K562 (cell line): ENCODE measurements at regions not wholly inside any gene's neighbourhood (a gene's known extent, or its start where the extent isn't known, plus 50 kb on each side); places are given as distances from the start of the nearest gene placed in this dataset.

Experiments used
- ATAC-seq: fragments of 200-7000 bp; cut with Tn5 transposase; 3 replicates; pipeline ENCODE4 v1.9.1; 2020; ENCODE audit warnings: moderate library complexity
- BruUV-seq: library from RNA; stranded (reverse); fragments of 400-500 nt; replicated peaks from 2 replicates; lab custom pipeline; 2021; lab: Mats Ljungman, UMichigan
- CTCF ChIA-PET: fragments of 300-600 bp; formaldehyde crosslinking; extraction: SDS; loops from one replicate; lab custom pipeline; 2021; ENCODE audit warnings: low intra/inter-chr PET ratio; lab: Yijun Ruan, JAX
- POLR2A ChIA-PET: fragments of 300-600, 350-650 bp; sonication (Branson Sonifier 250); formaldehyde crosslinking; extraction: SDS; loops from one replicate; lab custom pipeline; 2021; ENCODE audit warnings: antibody characterized with exemption, inconsistent platforms; lab: Yijun Ruan, JAX
- DNase-seq, 4 experiments: peaks; one replicate each; pipeline versions ENCODE4 v3.0.0 to v3.0.0-alpha.2; 2011 to 2018; ENCODE audit warnings: low spot score in 3 of 4, mixed read lengths in 3 of 4; ENCODE audit errors: extremely low read depth in 1 of 4
- FAIRE-seq: peaks from 2 replicates; lab custom pipeline; 2011; peaks lifted over from hg19 to GRCh38; lab: Jason Lieb, UNC
- H2AFZ ChIP-seq: 2 replicates; pipeline ENCODE4 v1.6.0; 2011; ENCODE audit warnings: low read depth, low read length, control low read depth, inconsistent platforms
- H3K27ac ChIP-seq: fragments of 200-600 bp; 3 replicates; pipeline ENCODE4 v1.8.0; 2011; ENCODE audit warnings: low read depth, mild to moderate bottlenecking, control low read depth, inconsistent platforms, low read length, moderate library complexity, mixed read lengths; ENCODE audit errors: extremely low read depth
- H3K27me3 ChIP-seq, 2 experiments: fragments of 300-600 bp in 1 of 2; 2 replicates in 1 of 2; 3 replicates in 1 of 2; pipeline versions ENCODE4 v1.6.0 to v1.8.0; 2011; ENCODE audit warnings: inconsistent platforms in 2 of 2, low read length in 2 of 2, mild to moderate bottlenecking in 1 of 2, mixed read lengths in 1 of 2, moderate library complexity in 1 of 2; ENCODE audit not compliant: control insufficient read depth in 2 of 2, insufficient read depth in 2 of 2
- H3K36me3 ChIP-seq: fragments of 300-600 bp; 3 replicates; pipeline ENCODE4 v1.8.0; 2011; ENCODE audit warnings: mild to moderate bottlenecking, low read length, inconsistent platforms; ENCODE audit not compliant: control insufficient read depth, insufficient read depth
- H3K4me1 ChIP-seq, 2 experiments: fragments of 200-600 bp in 1 of 2; replicated peaks in 1 of 2; 2 replicates in 1 of 2; 3 replicates in 1 of 2; pipeline versions ENCODE4 v1.5.1 to v1.8.0; 2011; ENCODE audit warnings: inconsistent platforms in 2 of 2, low read length in 2 of 2, mild to moderate bottlenecking in 1 of 2, mixed read lengths in 1 of 2, moderate library complexity in 1 of 2; ENCODE audit not compliant: control insufficient read depth in 2 of 2, insufficient read depth in 2 of 2
- H3K4me2 ChIP-seq: 2 replicates; pipeline ENCODE4 v1.6.1; 2011; ENCODE audit warnings: low read length, control low read depth, inconsistent platforms, mixed read lengths; ENCODE audit not compliant: insufficient read depth
- H3K4me3 ChIP-seq: fragments of 200-600 bp; sonication (generic), shearing (Covaris generic); 2 replicates; pipeline ENCODE4 v1.5.1; 2016; ENCODE audit warnings: control low read depth, inconsistent platforms
- H3K79me2 ChIP-seq: fragments of 200-600 bp; 3 replicates; pipeline ENCODE4 v1.8.0; 2011; ENCODE audit warnings: low read length, inconsistent platforms; ENCODE audit not compliant: control insufficient read depth, insufficient read depth
- H3K9ac ChIP-seq, 2 experiments: 2 replicates each; pipeline versions ENCODE4 v1.6.0 to v1.6.1; 2011; ENCODE audit warnings: low read depth in 2 of 2, low read length in 2 of 2, control low read depth in 1 of 2, inconsistent platforms in 1 of 2, mild to moderate bottlenecking in 1 of 2, mixed read lengths in 1 of 2; ENCODE audit not compliant: insufficient read depth in 1 of 2
- H3K9me1 ChIP-seq: one replicate; pipeline ENCODE4 v1.6.0; 2011; ENCODE audit warnings: inconsistent platforms, mild to moderate bottlenecking, low read length, moderate library complexity; ENCODE audit not compliant: control insufficient read depth, insufficient read depth
- H3K9me3 ChIP-seq: replicated peaks from 2 replicates; pipeline ENCODE4 v1.5.1; 2011; ENCODE audit warnings: low read depth, low read length, inconsistent platforms; ENCODE audit not compliant: control insufficient read depth, insufficient read depth
- H4K20me1 ChIP-seq: replicated peaks from 2 replicates; pipeline ENCODE4 v1.6.1; 2011; ENCODE audit warnings: low read length, inconsistent platforms, mixed read lengths; ENCODE audit not compliant: control insufficient read depth, insufficient read depth
- NELFE ChIP-seq: IDR thresholded peaks from 2 replicates; pipeline ENCODE4 v1.6.1; 2011; ENCODE audit warnings: mild to moderate bottlenecking; ENCODE audit not compliant: insufficient read depth, insufficient read length
- PTRF ChIP-seq: fragments of 450-650 bp; IDR thresholded peaks from 2 replicates; pipeline ENCODE4 v1.6.1; 2016; ENCODE audit warnings: mild to moderate bottlenecking, missing genetic modification characterization, missing compliant biosample characterization
- SRF ChIP-seq, 2 experiments: fragments of 250-450, 450-650 bp in 1 of 2; sonication (Bioruptor Pico) in 1 of 2; sonication (generic) in 1 of 2; formaldehyde crosslinking; IDR thresholded peaks; 2 replicates each; pipeline versions ENCODE4 v1.5.0 to v1.5.1; 2020 to 2022; ENCODE audit warnings: mild to moderate bottlenecking in 1 of 2, missing genetic modification reagents in 1 of 2
- ZNF586 ChIP-seq: fragments of 450-650 bp; formaldehyde crosslinking; conservative IDR thresholded peaks from 2 replicates; pipeline ENCODE4 v1.4.0; 2020; ENCODE audit warnings: mild to moderate bottlenecking, moderate library complexity
- WGBS: fragments of 100-300 bp; shearing (Covaris generic); methylation state at CpG from one replicate; pipeline ENCODE4 v1.1.6; 2016; ENCODE audit warnings: low coverage, mixed read lengths; ENCODE audit not compliant: insufficient coverage; ENCODE audit errors: missing lambda C conversion rate; 5-methylcytosine and 5-hydroxymethylcytosine counted together
- in situ Hi-C: fragments of 300-500 bp; cut with MboI; formaldehyde crosslinking; loops from 4 replicates; pipeline ENCODE4 v1.15.0; 2018; ENCODE audit warnings: inconsistent platforms, mixed read lengths
- intact Hi-C: fragments of 100-400 bp; cut with micrococcal nuclease; formaldehyde crosslinking; loops from 2 replicates; pipeline ENCODE4 v1.14.2; 2022
- TF ChIP-seq, protein P1 (sequence below): fragments of 450-650 bp; IDR thresholded peaks from 2 replicates; pipeline ENCODE4 v1.6.1; 2016; ENCODE audit warnings: missing biosample characterization, missing genetic modification characterization
- TF ChIP-seq, protein P2 (sequence below): fragments of 450-650 bp; IDR thresholded peaks from 2 replicates; pipeline ENCODE4 v1.7.0; 2016; ENCODE audit warnings: borderline replicate concordance
- TF ChIP-seq, protein P3 (sequence below): IDR thresholded peaks from 3 replicates; pipeline ENCODE4 v1.6.1; 2011; ENCODE audit warnings: borderline replicate concordance, mild to moderate bottlenecking, moderate library complexity; ENCODE audit not compliant: insufficient read length; ENCODE audit errors: extremely low read depth
- TF ChIP-seq, protein P4 (sequence below): sonication (generic); formaldehyde crosslinking; IDR thresholded peaks from 2 replicates; pipeline ENCODE4 v1.8.0; 2022; ENCODE audit warnings: missing genetic modification reagents, mild to moderate bottlenecking, moderate library complexity, borderline replicate concordance

DNA sequence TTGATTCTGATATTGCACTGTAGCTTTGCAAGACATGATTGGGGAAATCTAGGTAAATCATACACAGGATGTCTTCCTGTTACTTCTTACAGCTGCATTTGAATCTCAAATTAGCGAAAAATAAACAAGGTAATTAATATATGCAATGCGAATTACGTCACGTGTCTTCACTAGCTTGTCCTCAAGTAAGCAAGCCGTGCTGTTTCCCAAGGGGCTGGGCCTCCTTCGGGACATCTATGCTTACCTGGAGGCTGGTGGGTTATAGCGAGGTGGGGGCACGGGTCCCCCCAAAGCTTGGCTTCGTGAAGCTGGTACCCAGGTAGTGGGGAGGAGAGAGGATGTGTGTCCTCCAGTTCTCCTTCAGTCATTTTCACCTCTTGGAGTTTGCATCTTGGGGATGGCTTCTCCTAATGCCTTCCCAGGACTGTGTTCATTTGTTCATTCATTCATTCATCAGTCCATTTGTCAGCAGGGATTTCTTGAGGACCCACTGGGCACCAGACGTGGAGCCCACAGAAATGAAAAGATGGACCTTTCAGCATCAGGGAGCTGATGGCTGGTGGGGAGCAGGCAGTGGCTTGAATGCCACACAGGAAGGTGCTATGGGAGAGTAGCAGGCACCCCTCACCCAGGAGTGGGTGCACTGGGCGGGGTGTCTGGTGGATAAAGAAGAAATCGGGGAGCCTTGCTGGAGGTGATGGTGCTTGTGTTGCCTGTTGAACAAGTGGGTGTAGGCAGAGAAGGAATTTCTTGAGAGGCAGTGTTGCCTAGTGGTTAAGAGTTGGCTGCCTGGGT, 155.1 kb downstream of the GLI2 start (continued):
- no peak for TF ChIP-seq SRF (CRISPR knock-in tag; IDR thresholded peaks at IDR 0.05)
- TF ChIP-seq, protein P1, sequence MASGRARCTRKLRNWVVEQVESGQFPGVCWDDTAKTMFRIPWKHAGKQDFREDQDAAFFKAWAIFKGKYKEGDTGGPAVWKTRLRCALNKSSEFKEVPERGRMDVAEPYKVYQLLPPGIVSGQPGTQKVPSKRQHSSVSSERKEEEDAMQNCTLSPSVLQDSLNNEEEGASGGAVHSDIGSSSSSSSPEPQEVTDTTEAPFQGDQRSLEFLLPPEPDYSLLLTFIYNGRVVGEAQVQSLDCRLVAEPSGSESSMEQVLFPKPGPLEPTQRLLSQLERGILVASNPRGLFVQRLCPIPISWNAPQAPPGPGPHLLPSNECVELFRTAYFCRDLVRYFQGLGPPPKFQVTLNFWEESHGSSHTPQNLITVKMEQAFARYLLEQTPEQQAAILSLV, result no peak
- TF ChIP-seq, all 486 proteins: peak for 0

DNA sequence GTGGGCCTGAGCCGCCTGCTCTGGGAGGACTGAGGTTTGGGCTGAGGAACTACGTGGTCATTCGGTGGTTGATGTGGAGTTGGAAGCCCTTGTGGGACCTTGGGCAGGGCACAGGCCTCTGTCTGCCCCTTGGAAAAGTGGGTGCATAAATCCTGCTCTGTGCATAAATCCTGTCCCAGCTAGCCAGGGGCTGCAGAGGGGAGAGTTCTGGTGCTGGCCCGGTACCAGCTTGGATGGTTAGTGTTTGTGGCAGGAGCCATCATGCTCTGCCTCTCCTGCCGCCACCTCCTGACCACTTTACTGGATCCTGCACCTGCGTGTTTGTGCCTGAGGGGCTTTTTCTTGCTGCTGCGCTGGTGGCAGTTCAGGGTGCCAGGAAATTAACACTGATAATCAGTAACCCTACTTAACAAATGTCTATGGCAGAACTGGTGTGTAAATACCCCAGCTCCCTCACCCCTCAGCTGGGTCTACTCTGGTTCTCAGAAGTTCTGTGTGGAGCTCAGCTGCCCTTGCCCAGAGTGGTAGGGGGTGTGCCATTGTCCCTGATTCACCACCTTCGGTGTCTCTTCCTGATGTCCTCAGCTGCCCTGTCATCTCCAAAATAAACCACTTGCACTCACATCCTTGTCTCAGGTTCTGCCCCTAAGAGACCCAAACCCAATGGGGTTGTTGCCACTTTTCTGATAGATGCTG, 156.8 kb downstream of the GLI2 start:
- ATAC-seq, result no peak
- BruUV-seq, result no TSS peak
- no peak overlapping the region for H3K4me2 ChIP-seq
- no peak overlapping the region for H3K9ac ChIP-seq
- no peak overlapping the region for H3K27ac ChIP-seq
- TF ChIP-seq NELFE (no peak), PTRF (tag) (no peak), ZNF586 (CRISPR knock-in tag) (no peak)
- TF ChIP-seq, protein P2, sequence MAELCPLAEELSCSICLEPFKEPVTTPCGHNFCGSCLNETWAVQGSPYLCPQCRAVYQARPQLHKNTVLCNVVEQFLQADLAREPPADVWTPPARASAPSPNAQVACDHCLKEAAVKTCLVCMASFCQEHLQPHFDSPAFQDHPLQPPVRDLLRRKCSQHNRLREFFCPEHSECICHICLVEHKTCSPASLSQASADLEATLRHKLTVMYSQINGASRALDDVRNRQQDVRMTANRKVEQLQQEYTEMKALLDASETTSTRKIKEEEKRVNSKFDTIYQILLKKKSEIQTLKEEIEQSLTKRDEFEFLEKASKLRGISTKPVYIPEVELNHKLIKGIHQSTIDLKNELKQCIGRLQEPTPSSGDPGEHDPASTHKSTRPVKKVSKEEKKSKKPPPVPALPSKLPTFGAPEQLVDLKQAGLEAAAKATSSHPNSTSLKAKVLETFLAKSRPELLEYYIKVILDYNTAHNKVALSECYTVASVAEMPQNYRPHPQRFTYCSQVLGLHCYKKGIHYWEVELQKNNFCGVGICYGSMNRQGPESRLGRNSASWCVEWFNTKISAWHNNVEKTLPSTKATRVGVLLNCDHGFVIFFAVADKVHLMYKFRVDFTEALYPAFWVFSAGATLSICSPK, result no peak
- TF ChIP-seq, protein P3, sequence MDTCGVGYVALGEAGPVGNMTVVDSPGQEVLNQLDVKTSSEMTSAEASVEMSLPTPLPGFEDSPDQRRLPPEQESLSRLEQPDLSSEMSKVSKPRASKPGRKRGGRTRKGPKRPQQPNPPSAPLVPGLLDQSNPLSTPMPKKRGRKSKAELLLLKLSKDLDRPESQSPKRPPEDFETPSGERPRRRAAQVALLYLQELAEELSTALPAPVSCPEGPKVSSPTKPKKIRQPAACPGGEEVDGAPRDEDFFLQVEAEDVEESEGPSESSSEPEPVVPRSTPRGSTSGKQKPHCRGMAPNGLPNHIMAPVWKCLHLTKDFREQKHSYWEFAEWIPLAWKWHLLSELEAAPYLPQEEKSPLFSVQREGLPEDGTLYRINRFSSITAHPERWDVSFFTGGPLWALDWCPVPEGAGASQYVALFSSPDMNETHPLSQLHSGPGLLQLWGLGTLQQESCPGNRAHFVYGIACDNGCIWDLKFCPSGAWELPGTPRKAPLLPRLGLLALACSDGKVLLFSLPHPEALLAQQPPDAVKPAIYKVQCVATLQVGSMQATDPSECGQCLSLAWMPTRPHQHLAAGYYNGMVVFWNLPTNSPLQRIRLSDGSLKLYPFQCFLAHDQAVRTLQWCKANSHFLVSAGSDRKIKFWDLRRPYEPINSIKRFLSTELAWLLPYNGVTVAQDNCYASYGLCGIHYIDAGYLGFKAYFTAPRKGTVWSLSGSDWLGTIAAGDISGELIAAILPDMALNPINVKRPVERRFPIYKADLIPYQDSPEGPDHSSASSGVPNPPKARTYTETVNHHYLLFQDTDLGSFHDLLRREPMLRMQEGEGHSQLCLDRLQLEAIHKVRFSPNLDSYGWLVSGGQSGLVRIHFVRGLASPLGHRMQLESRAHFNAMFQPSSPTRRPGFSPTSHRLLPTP, result no peak
- TF ChIP-seq, protein P4, sequence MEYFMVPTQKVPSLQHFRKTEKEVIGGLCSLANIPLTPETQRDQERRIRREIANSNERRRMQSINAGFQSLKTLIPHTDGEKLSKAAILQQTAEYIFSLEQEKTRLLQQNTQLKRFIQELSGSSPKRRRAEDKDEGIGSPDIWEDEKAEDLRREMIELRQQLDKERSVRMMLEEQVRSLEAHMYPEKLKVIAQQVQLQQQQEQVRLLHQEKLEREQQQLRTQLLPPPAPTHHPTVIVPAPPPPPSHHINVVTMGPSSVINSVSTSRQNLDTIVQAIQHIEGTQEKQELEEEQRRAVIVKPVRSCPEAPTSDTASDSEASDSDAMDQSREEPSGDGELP, result no peak
- FAIRE-seq, result no peak
- peaks cover 27 to 49% of the 10 kb centered on the region in 2 experiments for H3K27me3 ChIP-seq
- intact Hi-C loops, result no loop called here
- no peak for DNase-seq
- H3K4me3 ChIP-seq, result no peak overlapping the region
- H4K20me1 ChIP-seq, result peaks cover 9% of the 10 kb centered on the region; the same call in 1 of the 2 replicates
- in situ Hi-C loops, result no loop called here
- WGBS, result 4% methylated on average over 8 of the region's 8 CpGs
- no peaks in the 10 kb centered on the region for H3K9me1 ChIP-seq
- ChIA-PET CTCF (interaction anchor here (0.6 kb wide), 1 partner anchor 182 kb away, joined by 3 read pairs; no protein-coding TSS in a partner anchor), POLR2A (interaction anchor here (0.7 kb wide), 1 partner anchor 7 kb away, joined by 7 read pairs; no protein-coding TSS in a partner anchor)
- no peaks in the 10 kb centered on the region for H3K36me3 ChIP-seq
- H2AFZ ChIP-seq, result no peak overlapping the region
- H3K79me2 ChIP-seq, result no peaks in the 10 kb centered on the region
- no peaks in the 10 kb centered on the region for H3K9me3 ChIP-seq
- no peaks in the 10 kb centered on the region; a peak in 1 of 5 replicates for H3K4me1 ChIP-seq
